Endothelial cell (in vitro differentiated cells): ENCODE measurements at regions not wholly inside any gene's neighbourhood (a gene's known extent, or its start where the extent isn't known, plus 50 kb on each side); places are given as distances from the start of the nearest gene placed in this dataset.

Experiments used
- DNase-seq: peaks from one replicate; pipeline ENCODE4 v3.0.0; 2021; ENCODE audit warnings: low spot score
- H3K27ac Mint-ChIP-seq: one replicate; pipeline ENCODE4 v1.8.0; 2021; ENCODE audit warnings: mixed read lengths, inconsistent platforms; ENCODE audit not compliant: unreplicated experiment
- H3K27me3 Mint-ChIP-seq: one replicate; pipeline ENCODE4 v1.8.0; 2021; ENCODE audit warnings: mild to moderate bottlenecking, moderate library complexity, mixed read lengths, inconsistent platforms; ENCODE audit not compliant: unreplicated experiment
- H3K36me3 Mint-ChIP-seq: one replicate; pipeline ENCODE4 v1.8.0; 2021; ENCODE audit warnings: mild to moderate bottlenecking, low read depth, mixed read lengths, inconsistent platforms; ENCODE audit not compliant: unreplicated experiment
- H3K4me1 Mint-ChIP-seq: one replicate; pipeline ENCODE4 v1.8.0; 2021; ENCODE audit warnings: mild to moderate bottlenecking, mixed read lengths, inconsistent platforms; ENCODE audit not compliant: unreplicated experiment
- H3K4me3 Mint-ChIP-seq: one replicate; pipeline ENCODE4 v1.8.0; 2021; ENCODE audit warnings: mild to moderate bottlenecking, mixed read lengths, inconsistent platforms; ENCODE audit not compliant: unreplicated experiment
- H3K9me3 Mint-ChIP-seq: one replicate; pipeline ENCODE4 v1.8.0; 2021; ENCODE audit warnings: mixed read lengths, inconsistent platforms; ENCODE audit not compliant: unreplicated experiment
- TF ChIP-seq, protein P1 (sequence below): fragments of 200-600 bp; sonication (generic); IDR thresholded peaks from one replicate; pipeline ENCODE4 v1.5.0; 2021; ENCODE audit warnings: antibody characterized with exemption; ENCODE audit not compliant: unreplicated experiment

DNA sequence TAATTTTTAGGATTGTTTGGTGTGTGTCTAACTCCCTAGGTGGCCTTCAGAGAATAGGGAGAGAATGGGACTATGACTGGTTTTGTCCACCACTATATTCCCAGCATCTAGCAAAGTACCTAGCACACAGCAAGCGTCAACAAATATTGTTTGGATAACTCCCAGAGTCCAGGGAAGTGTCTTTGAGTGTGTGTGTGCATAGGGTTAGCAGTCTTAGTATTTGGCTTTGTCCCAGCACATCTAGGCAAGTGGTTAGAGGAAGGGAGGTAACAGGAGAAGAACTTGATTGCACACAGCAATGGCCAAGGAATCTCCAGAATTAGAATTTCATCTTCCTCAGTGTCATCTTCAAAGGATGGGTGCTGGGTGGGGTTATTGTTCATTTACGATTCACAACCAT lies 385.4 kb upstream of the CDH5 start:
- no peak for DNase-seq
- Mint-ChIP-seq H3K27me3 (peaks cover 3% of the 10 kb centered on the region), H3K9me3 (no peaks in the 10 kb centered on the region), H3K4me1 (peaks cover 9% of the 10 kb centered on the region), H3K27ac (no peak overlapping the region), H3K36me3 (peaks cover 2% of the 10 kb centered on the region), H3K4me3 (no peak overlapping the region)
- TF ChIP-seq, protein P1, sequence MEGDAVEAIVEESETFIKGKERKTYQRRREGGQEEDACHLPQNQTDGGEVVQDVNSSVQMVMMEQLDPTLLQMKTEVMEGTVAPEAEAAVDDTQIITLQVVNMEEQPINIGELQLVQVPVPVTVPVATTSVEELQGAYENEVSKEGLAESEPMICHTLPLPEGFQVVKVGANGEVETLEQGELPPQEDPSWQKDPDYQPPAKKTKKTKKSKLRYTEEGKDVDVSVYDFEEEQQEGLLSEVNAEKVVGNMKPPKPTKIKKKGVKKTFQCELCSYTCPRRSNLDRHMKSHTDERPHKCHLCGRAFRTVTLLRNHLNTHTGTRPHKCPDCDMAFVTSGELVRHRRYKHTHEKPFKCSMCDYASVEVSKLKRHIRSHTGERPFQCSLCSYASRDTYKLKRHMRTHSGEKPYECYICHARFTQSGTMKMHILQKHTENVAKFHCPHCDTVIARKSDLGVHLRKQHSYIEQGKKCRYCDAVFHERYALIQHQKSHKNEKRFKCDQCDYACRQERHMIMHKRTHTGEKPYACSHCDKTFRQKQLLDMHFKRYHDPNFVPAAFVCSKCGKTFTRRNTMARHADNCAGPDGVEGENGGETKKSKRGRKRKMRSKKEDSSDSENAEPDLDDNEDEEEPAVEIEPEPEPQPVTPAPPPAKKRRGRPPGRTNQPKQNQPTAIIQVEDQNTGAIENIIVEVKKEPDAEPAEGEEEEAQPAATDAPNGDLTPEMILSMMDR = no peak

DNA sequence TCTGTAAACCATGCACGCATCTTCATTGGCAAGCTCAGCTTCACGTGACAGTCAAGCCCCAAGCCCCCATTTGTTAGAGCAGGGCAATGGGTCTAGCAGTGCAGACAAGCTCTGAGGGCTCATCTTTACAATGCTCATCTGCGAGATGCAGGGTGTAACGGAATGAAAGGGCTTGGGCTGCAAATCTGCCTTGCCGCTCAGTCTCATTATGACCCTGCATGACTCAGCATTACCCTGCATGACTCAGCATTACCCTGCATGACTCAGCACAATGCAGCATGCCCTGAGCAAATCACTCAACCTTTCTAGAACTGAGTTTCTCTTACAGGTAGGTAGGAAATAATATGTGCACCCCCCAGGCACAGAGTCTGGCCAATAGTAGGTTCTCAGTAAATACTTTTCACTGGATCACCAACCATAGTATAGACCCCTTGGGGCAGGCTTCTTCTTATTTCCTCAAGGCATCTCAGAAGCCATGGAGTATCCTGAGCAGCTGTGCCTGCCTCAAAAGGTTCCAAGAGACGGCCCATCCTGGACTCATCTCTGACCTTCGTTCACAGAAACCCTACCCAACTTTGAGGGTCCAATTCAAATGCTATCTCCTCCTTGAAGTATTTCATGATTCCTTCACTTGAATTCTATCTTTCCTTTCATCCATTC lies 391.3 kb upstream of the CDH5 start:
- TF ChIP-seq, protein P1 = no peak
- no peak overlapping the region for H3K4me3 Mint-ChIP-seq
- H3K27me3 Mint-ChIP-seq = no peaks in the 10 kb centered on the region
- no peaks in the 10 kb centered on the region for H3K36me3 Mint-ChIP-seq
- H3K4me1 Mint-ChIP-seq = peaks cover 10% of the 10 kb centered on the region
- no peaks in the 10 kb centered on the region for H3K9me3 Mint-ChIP-seq
- DNase-seq = no peak
- H3K27ac Mint-ChIP-seq = no peak overlapping the region

DNA sequence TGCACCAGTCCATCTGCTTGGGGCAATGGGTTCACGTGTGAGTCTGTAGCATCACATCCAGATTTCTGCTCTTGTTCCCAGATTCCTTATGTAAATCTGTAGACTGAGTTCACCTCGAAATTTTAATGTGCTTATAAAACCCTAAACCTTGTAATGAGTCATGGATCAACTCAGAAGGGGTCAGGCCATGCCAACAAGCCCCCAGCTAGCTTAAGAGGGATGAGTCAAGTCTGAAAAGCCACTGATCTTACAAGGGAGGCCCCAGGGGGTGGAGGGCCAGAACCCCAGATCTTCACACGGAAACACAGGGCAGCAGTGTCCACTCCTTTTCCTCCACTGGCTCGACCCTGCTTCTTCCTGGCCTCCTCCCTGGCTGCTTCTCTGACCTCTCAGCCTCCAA lies 399.1 kb upstream of the CDH5 start:
- Mint-ChIP-seq H3K36me3 (no peaks in the 10 kb centered on the region), H3K9me3 (no peaks in the 10 kb centered on the region), H3K4me1 (no peaks in the 10 kb centered on the region), H3K27ac (no peak overlapping the region), H3K27me3 (no peaks in the 10 kb centered on the region), H3K4me3 (no peak overlapping the region)
- DNase-seq = no peak
- TF ChIP-seq, protein P1 = no peak

DNA sequence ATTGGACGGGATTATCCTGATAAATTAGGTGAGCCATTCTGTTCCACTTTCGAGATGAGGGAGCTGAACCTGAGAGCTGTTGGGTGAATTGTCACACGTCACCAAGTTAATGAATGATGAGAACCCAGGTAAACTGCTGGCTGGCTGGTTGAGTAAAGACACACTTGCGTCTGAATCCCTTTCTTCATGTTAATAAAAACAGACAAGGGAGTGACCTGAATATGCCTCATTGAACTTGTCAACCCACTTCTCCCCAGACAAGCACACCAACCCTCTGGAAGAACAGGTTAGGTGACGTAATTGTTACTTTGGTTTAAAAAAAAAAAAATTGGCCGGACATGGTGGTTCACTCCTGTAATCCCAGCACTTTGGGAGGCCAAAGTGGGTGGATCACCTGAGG lies 400.9 kb upstream of the CDH5 start:
- Mint-ChIP-seq H3K27ac (no peak overlapping the region), H3K4me1 (no peaks in the 10 kb centered on the region), H3K4me3 (no peak overlapping the region), H3K36me3 (no peaks in the 10 kb centered on the region), H3K9me3 (no peaks in the 10 kb centered on the region), H3K27me3 (no peaks in the 10 kb centered on the region)
- TF ChIP-seq, protein P1 = no peak
- no peak for DNase-seq

DNA sequence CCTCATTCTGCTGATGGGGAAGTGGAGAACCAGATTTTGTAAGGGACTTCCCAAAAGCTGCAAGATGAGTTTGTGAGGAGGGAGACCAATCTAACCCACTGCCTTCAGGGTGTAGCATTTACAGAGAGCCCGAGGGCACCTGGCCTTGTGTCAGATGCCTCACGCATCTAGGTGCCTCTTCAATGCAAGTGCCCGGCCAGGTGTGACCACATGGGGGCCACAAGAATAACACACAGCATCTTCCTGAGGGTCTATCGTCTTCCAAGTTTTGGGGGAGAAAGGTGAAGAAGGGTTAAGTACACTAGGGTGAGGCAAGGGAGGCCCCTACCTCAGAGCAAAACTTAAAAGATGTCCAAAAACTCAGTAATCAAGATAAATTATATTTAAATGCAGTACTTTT lies 401.7 kb upstream of the CDH5 start:
- no peaks in the 10 kb centered on the region for H3K9me3 Mint-ChIP-seq
- no peak overlapping the region for H3K4me3 Mint-ChIP-seq
- no peaks in the 10 kb centered on the region for H3K27me3 Mint-ChIP-seq
- TF ChIP-seq, protein P1 = no peak
- no peak overlapping the region for H3K27ac Mint-ChIP-seq
- H3K36me3 Mint-ChIP-seq = no peaks in the 10 kb centered on the region
- H3K4me1 Mint-ChIP-seq = no peaks in the 10 kb centered on the region
- no peak for DNase-seq
